CD1c-positive myeloid dendritic cell (primary cell): ENCODE measurements at regions not wholly inside any gene's neighbourhood (a gene's known extent, or its start where the extent isn't known, plus 50 kb on each side); places are given as distances from the start of the nearest gene placed in this dataset.
"Not testable (repeated sequence)": the region's sequence is repeated elsewhere in the genome, so short reads cannot be mapped to it uniquely, and the experiment has no call there.

Experiments
- DNase-seq: peaks from one replicate; pipeline ENCODE4 v3.0.0-alpha.2; 2016; ENCODE audit errors: extremely low spot score

- no peak for DNase-seq
Observed at GRCh38 chr4:187668526-187669082, 327.0 kb upstream of the ZFP42 start.

- not testable (repeated sequence) for DNase-seq
Observed at GRCh38 chr4:187671521-187671920, 324.1 kb upstream of the ZFP42 start.

GRCh38 chr4:187671958-187672357, 323.6 kb upstream of the ZFP42 start:
- DNase-seq, result not testable (repeated sequence)

GRCh38 chr4:187672526-187672925, 323.0 kb upstream of the ZFP42 start:
- DNase-seq, result not testable (repeated sequence)

- DNase-seq, result no peak
Observed at GRCh38 chr4:187679450-187679849, 316.1 kb upstream of the ZFP42 start.

GRCh38 chr4:187685247-187685646, 310.3 kb upstream of the ZFP42 start:
- no peak for DNase-seq

GRCh38 chr4:187687697-187688096, 307.9 kb upstream of the ZFP42 start:
- DNase-seq, result no peak

- no peak for DNase-seq
Observed at GRCh38 chr4:187692626-187693025, 302.9 kb upstream of the ZFP42 start.

- DNase-seq, result not testable (repeated sequence)
Observed at GRCh38 chr4:187695531-187695930, 300.0 kb upstream of the ZFP42 start.

- no peak for DNase-seq
Observed at GRCh38 chr4:187711586-187711985, 284.0 kb upstream of the ZFP42 start.

- no peak for DNase-seq
Observed at GRCh38 chr4:187714957-187715356, 280.6 kb upstream of the ZFP42 start.

GRCh38 chr4:187715466-187715865, 280.1 kb upstream of the ZFP42 start:
- no peak for DNase-seq

GRCh38 chr4:187724456-187724855, 271.1 kb upstream of the ZFP42 start:
- DNase-seq, result no peak

GRCh38 chr4:187726485-187726884, 269.1 kb upstream of the ZFP42 start:
- no peak for DNase-seq

- DNase-seq, result no peak
Observed at GRCh38 chr4:187732524-187732923, 263.0 kb upstream of the ZFP42 start.

GRCh38 chr4:187739771-187740170, 255.8 kb upstream of the ZFP42 start:
- DNase-seq, result no peak

GRCh38 chr4:187744911-187745310, 250.7 kb upstream of the ZFP42 start:
- DNase-seq, result no peak

GRCh38 chr4:187750652-187751051, 244.9 kb upstream of the ZFP42 start:
- DNase-seq, result not testable (repeated sequence)

GRCh38 chr4:187767158-187767557, 228.4 kb upstream of the ZFP42 start:
- no peak for DNase-seq

- DNase-seq, result no peak
Observed at GRCh38 chr4:187767687-187768086, 227.9 kb upstream of the ZFP42 start.

GRCh38 chr4:187770345-187770744, 225.2 kb upstream of the ZFP42 start:
- no peak for DNase-seq

GRCh38 chr4:187777954-187778353, 217.6 kb upstream of the ZFP42 start:
- DNase-seq, result no peak

GRCh38 chr4:187780070-187780469, 215.5 kb upstream of the ZFP42 start:
- no peak for DNase-seq

- no peak for DNase-seq
Observed at GRCh38 chr4:187782286-187782824, 213.2 kb upstream of the ZFP42 start.
